ENCODE measurements at regions not wholly inside any gene's neighbourhood (a gene's known extent, or its start where the extent isn't known, plus 50 kb on each side); places are given as distances from the start of the nearest gene placed in this dataset.

- in situ Hi-C loops (cut with HindIII; ENCODE audit: extremely low pct_ligation_motif_present, low pct_unique_long_range_greater_than_20kb) = no loop called here
- H3K4me3 ChIP-seq (replicated peaks in 1 of 3; ENCODE audit: insufficient read depth in 1 of 3, low read depth in 2 of 3, low read length in 3 of 3) = no peak overlapping the region
- BruUV-seq (replicated peaks) = no TSS peak
- H2AFZ ChIP-seq (ENCODE audit: low read length) = no peak overlapping the region
- H3K79me2 ChIP-seq (ENCODE audit: insufficient read depth, low read length) = no peaks in the 10 kb centered on the region
- H3K36me3 ChIP-seq (replicated peaks in 1 of 2; ENCODE audit: control insufficient read depth in 1 of 2, insufficient read depth in 2 of 2, low read length in 2 of 2) = no peaks in the 10 kb centered on the region
- DNase-seq (ENCODE audit: low spot score) (no peak), ATAC-seq (no peak), FAIRE-seq (no peak)
- POLR2A ChIA-PET = no interaction called here
- H3K9me3 ChIP-seq (ENCODE audit: low read length) = no peaks in the 10 kb centered on the region
- no peak for TF ChIP-seq GFI1 (CRISPR knock-in tag; IDR thresholded peaks at IDR 0.05; ENCODE audit: borderline replicate concordance)
- no peak for TF ChIP-seq ZNF33A (CRISPR knock-in tag; IDR thresholded peaks at IDR 0.05; ENCODE audit: borderline replicate concordance)
- no peak for TF ChIP-seq SMARCE1 (IDR thresholded peaks at IDR 0.05; ENCODE audit: borderline replicate concordance)
- TF ChIP-seq ZBTB25 (CRISPR knock-in tag; IDR thresholded peaks at IDR 0.05) = no peak
- TF ChIP-seq SRSF4 (IDR thresholded peaks at IDR 0.05; ENCODE audit: low read depth, low read length, poor library complexity, severe bottlenecking) = no peak
- no peak for TF ChIP-seq SKIL (CRISPR knock-in tag; IDR thresholded peaks at IDR 0.05; ENCODE audit: borderline replicate concordance)
- TF ChIP-seq RFX5 (IDR thresholded peaks at IDR 0.05; ENCODE audit: low read depth, low read length) = no peak
- TF ChIP-seq PCBP1 (IDR thresholded peaks at IDR 0.05; ENCODE audit: borderline replicate concordance, low read depth, low read length) = no peak
- TF ChIP-seq POLR2AphosphoS2 (IDR thresholded peaks at IDR 0.05; ENCODE audit: low read depth, low read length) = no peak
- no peak for TF ChIP-seq ZBTB21 (CRISPR knock-in tag; IDR thresholded peaks at IDR 0.05)
- H3K27ac ChIP-seq (ENCODE audit: extremely low read length, insufficient read depth, low read length) = no peak overlapping the region
- CTCF ChIA-PET (ENCODE audit: low intra/inter-chr PET ratio, low total read pairs) = no interaction called here
- WGBS (ENCODE audit: low lambda C conversion rate) = 7% methylated on average over 5 of the region's 5 CpGs
- H3K9ac ChIP-seq (ENCODE audit: insufficient read depth, low read depth, low read length) = no peak overlapping the region
- H3K27me3 ChIP-seq (ENCODE audit: control insufficient read depth in 1 of 2, insufficient read depth in 2 of 2, low read length in 2 of 2) = no peaks in the 10 kb centered on the region; a peak in 1 of 5 replicates
- intact Hi-C loops (cut with micrococcal nuclease; ENCODE audit: unreplicated experiment) = no loop called here
- no peaks in the 10 kb centered on the region for H3K4me1 ChIP-seq (ENCODE audit: insufficient read depth, low read length)
- no peaks in the 10 kb centered on the region for H4K20me1 ChIP-seq (ENCODE audit: insufficient read depth, low read length)
- no peak overlapping the region for H3K4me2 ChIP-seq (ENCODE audit: low read depth, low read length)
Measured at GRCh38 chr1:221440658-221441057, 301.2 kb downstream of the DUSP10 start.

All from HepG2 (cell line).